ENCODE measurements at regions not wholly inside any gene's neighbourhood (a gene's known extent, or its start where the extent isn't known, plus 50 kb on each side); places are given as distances from the start of the nearest gene placed in this dataset.
A peak's percentile ranks its signal among the peaks of the same experiment; 100 is the strongest.
"Not testable (repeated sequence)": the region's sequence is repeated elsewhere in the genome, so short reads cannot be mapped to it uniquely, and the experiment has no call there.

- no peak for DNase-seq
Measured at GRCh38 chr14:38973083-38973700, 129.8 kb downstream of the SEC23A start.

DNA sequence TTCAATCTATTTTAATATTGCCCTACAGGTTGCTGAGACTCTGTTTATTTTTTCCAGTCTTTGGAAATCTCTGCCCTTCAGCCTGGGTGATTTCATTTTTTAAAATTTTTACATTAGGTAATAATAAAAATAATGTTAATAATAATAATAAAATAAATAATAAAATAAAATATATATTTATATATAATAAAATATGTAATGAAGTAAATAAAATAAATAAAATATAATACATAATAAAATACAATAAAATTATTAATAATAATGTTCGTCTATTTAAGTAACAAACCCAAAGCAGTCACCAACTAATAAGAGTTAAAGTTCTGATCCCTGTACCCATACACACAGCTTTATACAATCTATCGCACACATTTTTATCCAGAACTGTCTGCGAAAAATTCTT is 130.5 kb downstream of the SEC23A start:
- DNase-seq, result no peak

DNA sequence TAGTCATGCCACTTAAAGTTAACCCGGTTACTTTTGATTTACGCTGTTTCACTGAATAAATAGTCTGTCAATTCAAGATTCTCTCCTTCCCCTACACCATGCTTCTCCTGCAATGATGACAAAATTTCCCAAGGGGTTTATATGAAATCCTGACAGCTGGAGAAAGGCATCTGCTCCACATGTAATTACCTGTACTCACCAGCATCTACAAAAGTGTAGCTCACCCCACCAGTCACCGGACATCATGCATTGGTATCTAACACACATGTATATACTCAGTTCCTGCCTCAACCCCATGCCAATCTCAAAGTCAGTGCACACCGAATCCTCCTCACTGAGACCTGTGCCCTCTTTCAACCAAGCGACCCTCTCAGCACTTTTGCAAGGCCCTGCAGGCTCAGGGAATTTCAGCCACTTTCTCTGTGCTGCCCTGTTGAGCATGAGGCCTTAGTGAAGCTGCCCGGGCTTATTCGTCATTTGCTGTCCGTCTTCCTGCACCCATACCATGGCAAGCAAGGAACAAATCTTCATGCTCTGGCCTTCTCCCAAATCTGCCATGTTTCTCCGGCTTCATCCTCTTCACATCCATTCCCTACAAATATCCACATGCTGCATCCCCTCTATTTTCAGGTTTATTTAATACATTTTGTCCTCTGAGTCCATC is 131.6 kb downstream of the SEC23A start:
- DNase-seq, result no peak

DNA sequence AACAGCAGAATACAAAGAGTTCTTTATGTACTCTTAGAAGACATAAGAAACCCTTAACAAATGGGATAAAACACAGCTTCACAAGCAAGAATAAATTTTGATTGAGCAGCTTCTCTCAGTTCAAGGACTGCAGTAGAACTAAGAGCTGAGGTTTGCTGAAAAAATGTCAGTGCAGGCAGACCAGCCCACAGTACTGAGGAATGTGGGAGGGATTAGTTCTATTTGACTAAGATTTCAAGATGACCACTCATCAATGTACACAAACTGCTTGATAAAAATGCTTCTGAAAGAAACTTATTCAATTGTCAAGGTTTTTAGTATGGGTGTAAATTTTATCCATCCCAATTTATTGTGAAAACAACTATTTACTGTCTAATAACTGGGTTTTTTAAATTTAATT is 138.4 kb downstream of the SEC23A start:
- no peak for DNase-seq

DNA sequence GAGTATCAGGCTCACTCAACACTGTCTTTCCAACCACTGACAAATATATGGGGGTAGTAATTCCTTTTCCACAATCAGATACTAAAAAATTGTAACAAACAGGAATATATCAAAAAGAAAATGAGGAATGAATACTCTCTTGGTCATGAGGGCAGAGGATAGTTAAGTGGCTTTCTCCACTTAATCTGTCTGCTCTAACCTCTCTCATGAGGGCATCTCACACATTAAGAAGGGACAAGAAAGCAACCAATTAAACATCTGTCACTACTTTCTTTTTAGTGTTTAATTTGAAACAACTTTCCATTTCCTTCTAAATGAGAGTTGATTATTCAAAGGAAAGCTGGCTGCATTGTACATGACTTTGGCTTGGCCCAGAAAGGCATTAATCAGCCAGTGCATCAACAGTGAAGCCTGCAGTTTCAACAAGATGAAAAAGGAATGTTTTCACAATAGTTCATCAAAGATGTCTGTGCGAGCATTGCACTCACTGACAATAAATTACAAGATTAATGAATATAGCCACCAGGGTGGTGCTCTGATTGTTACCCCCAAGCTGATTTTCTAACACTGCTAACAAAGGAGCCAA is 142.0 kb downstream of the SEC23A start:
- DNase-seq, result no peak

GRCh38 chr14:38959021-38959420 is 144.0 kb downstream of the SEC23A start:
- no peak for DNase-seq

- DNase-seq, result no peak
Measured at GRCh38 chr14:38958589-38958988, 144.4 kb downstream of the SEC23A start.

DNA sequence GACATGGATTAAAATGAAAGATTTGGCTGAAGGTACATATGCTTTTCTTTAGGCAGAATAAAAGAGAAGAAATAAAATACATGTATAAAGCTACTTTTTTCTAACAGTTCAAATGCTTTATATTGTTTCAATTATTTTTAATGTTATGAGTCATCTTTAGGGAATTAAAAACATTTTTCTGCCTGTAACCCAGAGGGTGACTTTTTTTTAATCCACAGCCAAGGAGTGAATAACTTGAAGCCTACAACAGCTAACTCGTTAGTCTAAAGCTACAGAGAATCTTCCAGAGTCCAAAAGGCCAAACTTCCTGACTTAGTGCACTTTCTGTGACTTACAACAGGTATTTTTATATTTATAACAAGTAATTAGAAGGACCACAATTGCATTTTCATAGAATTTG is 151.6 kb downstream of the SEC23A start:
- no peak for DNase-seq

DNA sequence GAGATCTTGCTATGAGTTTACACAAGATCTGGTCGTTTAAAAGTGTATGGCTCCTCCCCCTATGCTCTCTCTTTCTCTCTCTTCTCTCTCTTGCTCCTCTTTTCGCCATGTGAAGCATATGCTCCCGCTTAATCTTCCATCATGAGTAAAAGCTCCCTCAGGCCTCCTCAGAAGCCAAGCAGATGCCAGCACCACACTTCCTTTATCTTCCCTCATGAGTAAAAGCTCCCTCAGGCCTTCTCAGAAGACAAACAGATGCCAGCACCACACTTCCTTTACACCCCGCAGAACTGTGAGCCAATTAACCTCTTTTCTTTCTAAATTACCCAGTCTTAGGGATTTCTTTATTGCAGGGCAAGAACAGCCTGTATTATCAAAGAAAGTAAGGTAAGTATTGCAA is 152.4 kb downstream of the SEC23A start:
- DNase-seq, result no peak

- DNase-seq, result no peak
Measured at GRCh38 chr14:38948576-38948975, 154.5 kb downstream of the SEC23A start.

GRCh38 chr14:38948171-38948570 is 154.9 kb downstream of the SEC23A start:
- no peak for DNase-seq

DNA sequence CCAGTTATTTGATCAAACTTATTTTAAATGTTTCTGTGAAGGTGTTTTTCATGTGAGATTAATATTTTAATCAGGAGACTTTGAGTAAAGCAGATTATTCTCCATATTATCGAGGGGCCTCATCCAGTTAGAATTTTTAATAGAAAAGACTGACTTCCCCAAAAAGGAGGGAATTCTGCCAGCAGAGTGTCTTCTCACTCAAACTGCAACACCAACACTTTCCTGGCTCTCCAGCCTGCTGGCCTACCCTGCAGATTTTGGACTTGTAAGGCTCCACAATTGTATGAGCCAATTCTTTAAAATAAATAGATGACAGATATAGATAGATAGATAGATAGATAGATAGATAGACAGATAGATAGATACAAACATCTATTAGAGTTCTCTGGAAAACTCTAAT is 155.7 kb downstream of the SEC23A start:
- DNase-seq, result no peak

DNA sequence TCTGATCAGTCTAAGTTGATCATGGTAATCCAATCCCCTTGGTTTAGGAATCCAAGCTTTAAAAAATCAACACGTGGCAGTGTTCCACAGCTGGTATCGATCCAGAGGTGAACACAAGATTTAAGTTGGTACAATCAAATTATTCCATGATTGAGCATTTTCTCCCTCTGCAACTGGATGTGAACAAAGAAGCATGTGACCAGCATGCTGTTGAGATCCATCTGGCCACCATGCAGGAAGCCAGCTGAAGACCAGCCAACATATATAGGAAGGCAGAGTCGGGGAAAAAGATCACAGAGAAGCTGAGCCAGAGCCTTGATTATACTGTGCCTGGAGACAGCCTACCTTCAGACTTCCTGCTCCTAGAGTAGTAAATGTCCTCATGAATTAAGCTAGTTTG is 158.3 kb downstream of the SEC23A start:
- DNase-seq, result no peak

- DNase-seq, result no peak
Measured at GRCh38 chr14:38941488-38941887, 161.5 kb downstream of the SEC23A start.

GRCh38 chr14:38932653-38933000 is 170.4 kb downstream of the SEC23A start:
- DNase-seq, result not testable (repeated sequence)

DNA sequence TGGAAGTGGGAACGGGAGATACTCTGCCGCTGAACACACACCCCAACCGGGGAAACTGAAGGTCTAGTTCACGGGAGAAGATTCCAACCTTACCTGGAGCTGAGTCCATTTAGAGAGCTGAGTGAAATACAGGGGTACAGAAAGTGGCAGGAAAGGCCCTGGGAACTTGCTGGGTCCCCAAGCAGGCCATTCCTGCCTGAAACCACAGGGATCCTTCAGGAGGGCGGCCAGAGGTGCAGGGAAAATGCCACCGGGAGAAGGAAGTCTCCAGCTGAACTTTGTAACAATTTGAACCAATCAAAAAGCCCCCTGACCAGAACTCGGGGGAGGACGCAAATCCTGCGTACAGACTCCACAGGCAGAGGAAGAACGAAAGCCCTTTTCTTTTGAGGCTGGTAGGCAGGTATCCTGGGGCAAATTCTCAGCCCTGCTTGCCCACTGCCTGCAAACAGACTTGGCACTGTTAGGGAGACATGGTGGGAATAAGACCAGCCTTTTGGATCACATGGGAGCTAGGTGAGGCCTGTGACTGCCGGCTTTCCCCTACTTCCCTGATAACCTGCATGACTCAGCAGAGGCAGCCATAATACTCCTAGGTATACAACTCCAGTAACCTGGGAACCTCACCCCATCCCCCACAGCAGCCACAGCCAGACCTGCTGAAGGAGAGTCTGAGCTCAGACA is 170.9 kb downstream of the SEC23A start:
- DNase-seq, result peak; percentile 15

GRCh38 chr14:38930898-38931297 is 172.1 kb downstream of the SEC23A start:
- DNase-seq, result no peak

DNA sequence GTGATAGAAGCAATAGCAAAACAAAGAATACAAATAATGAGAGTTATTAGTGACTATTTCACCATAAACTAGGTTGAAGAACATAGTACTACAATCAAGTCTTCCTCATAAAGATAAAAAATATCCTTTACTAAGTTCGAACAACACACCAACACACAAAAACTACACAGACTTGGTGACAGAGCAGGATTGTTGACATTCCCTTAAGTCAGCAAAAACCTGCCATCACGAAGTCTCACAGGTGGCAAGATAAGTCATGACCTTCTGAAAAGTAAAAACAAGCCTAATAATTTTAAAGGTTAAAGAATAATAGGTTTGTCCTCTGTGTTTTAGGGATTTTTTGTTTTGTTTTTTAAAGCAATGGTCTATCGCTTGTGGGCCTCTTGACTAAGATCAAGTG is 173.0 kb downstream of the SEC23A start:
- no peak for DNase-seq

DNA sequence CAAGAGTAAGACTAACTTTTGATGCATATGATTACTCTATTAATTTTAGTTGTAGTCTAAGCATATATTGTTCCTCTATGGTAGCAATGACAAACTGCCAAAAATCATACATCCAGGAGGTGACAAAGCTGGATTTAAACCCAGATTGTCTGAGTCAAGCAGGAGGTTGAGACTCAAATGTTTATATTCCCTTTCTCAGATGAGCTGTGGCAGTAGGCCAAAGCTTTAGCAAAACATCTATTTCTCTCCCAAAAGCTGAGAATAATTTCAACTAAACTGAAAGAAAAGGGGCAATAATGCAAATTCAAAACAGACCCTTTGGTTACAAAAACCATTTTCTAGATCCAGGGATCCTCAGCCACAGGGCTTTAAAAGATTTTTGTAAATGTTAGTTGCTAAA is 173.6 kb downstream of the SEC23A start:
- DNase-seq, result no peak

DNA sequence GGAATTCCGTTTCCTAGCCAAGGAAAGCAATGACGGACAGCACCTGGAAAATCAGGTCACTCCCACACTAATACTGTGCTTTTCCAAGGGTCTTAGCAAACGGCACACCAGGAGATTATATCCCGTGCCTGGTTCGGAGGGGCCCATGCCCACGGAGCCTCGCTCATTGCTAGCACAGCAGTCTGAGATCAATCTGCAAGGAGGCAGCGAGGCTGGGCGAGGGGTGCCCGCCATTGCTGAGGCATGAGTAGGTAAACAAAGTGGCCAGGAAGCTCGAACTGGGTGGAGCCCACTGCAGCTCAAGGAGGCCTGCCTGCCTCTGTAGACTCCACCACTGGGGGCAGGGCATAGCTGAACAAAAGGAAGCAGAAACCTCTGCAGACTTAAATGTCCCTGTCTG is 181.1 kb downstream of the SEC23A start:
- not testable (repeated sequence) for DNase-seq

DNA sequence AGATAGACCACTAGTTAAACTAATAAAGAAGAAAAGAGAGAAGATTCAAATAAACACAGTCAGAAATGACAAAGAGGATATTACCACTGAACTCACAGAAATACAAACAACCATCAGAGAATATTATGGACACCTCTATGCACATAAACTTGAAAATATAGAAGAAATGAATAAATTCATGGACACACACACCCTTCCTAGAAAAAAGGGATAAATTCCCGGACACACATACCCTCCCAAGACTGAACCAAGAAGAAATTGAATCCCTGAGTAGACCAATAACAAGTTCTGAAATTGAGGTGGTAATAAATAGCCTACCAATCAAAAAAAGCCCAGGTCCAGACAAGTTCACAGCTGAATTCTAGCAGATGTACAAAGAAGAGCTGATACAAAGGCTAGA is 187.9 kb downstream of the SEC23A start:
- DNase-seq, result no peak

- DNase-seq, result no peak
Measured at GRCh38 chr14:38910092-38910491, 192.9 kb downstream of the SEC23A start.

- no peak for DNase-seq
Measured at GRCh38 chr14:38904959-38905358, 198.1 kb downstream of the SEC23A start.

GRCh38 chr14:38901791-38902190 is 201.2 kb downstream of the SEC23A start:
- DNase-seq, result no peak

Measured in DMS153 (cell line).